ENCODE measurements at regions not wholly inside any gene's neighbourhood (a gene's known extent, or its start where the extent isn't known, plus 50 kb on each side); places are given as distances from the start of the nearest gene placed in this dataset.

DNA sequence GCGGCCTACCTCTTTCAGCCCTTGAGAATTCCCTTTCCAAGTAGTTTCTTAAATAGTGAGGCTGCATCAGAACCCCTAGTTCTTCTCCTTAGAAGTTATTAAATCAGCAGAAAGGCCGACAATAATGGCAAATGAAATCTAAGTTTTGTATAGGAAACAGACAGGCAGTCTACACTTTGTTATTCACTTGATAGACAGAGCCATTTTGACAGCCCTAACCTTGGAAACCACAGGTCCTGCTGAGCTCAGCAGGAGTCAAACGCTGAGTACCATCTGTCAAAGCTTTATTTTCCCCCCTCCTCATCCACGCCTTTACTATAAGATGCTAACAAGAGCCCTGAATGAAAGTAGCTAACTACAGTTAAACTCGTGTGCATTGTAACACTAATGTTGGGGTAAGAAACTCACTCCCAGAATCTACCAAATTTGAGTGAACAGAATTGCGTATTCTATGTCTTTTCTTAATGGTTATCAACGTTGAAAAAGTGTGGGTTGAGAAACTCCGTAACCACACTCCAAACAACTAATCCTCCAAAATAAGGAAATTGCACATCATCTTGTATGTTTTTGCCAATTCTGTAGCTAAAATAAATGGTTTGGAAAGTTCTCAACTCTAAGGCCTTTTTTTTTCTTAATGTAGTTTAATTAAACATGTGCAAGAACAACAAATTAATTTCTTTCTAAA lies 90.6 kb upstream of the EFEMP1 start:
- ChIA-PET CTCF (interaction anchor here (1.0 to 1.5 kb wide), 3 partner anchors 154 to 247 kb away, joined by 3 to 5 read pairs (median 4); no protein-coding TSS in a partner anchor), POLR2A (ENCODE audit: unreplicated experiment) (no interaction called here)
- in situ Hi-C loops (cut with MboI; ENCODE audit: low sequenced_read_pairs) (no loop called here), intact Hi-C loops (cut with micrococcal nuclease) (loop anchor here (5.0 kb wide), 1 partner anchor 118 kb away; no protein-coding TSS in a partner anchor), dilution Hi-C loops (cut with HindIII; ENCODE audit: low sequenced_read_pairs, unreplicated experiment) (loop anchor here (25.0 kb wide), 1 partner anchor 302 kb away; no protein-coding TSS in a partner anchor)
- Histone ChIP-seq H2BK20ac (ENCODE audit: low read depth, low read length) (no peak overlapping the region), H2BK5ac (ENCODE audit: low read depth, low read length, poor library complexity, severe bottlenecking) (no peak overlapping the region), H3K18ac (ENCODE audit: low read depth, low read length) (no peak overlapping the region), H3K4me2 (ENCODE audit: low read depth, low read length) (no peak overlapping the region), H3K4me3 (ENCODE audit: insufficient read depth, low read depth, low read length) (no peak overlapping the region), H2AFZ (replicated peaks; ENCODE audit: low read length, poor library complexity) (no peak overlapping the region), H4K20me1 (ENCODE audit: insufficient read depth, low read length) (no peaks in the 10 kb centered on the region), H4K8ac (ENCODE audit: low read depth in 2 of 2, low read length in 2 of 2) (no peak overlapping the region), H3K9me1 (ENCODE audit: insufficient read depth, low read length) (no peaks in the 10 kb centered on the region), H4K91ac (ENCODE audit: insufficient read depth, low read depth, low read length) (no peak overlapping the region), H3K4ac (ENCODE audit: low read depth, low read length) (no peak overlapping the region), H2BK120ac (ENCODE audit: low read depth, low read length) (no peak overlapping the region), H3K14ac (replicated peaks; ENCODE audit: low read depth, low read length) (no peak overlapping the region; the same call in 1 of the 2 replicates), H3K4me1 (ENCODE audit: control insufficient read depth, insufficient read depth, low read length) (no peaks in the 10 kb centered on the region), H3K9me3 (ENCODE audit: control insufficient read depth, insufficient read depth, low read length) (no peaks in the 10 kb centered on the region), H3K9ac (ENCODE audit: low read depth, low read length) (no peak overlapping the region), H2AK5ac (ENCODE audit: low read depth, low read length) (no peak overlapping the region), H3K23ac (ENCODE audit: low read depth, low read length) (no peak overlapping the region; the same call in 1 of the 2 replicates), H3K79me1 (ENCODE audit: low read depth in 1 of 2, low read length in 2 of 2) (no peaks in the 10 kb centered on the region), H2BK15ac (ENCODE audit: low read depth, low read length) (no peak overlapping the region), H4K5ac (ENCODE audit: low read depth, low read length) (no peak overlapping the region), H3K56ac (ENCODE audit: extremely low read depth, insufficient read depth, low read length) (no peak overlapping the region), H3K27me3 (ENCODE audit: control insufficient read depth, insufficient read depth, low read length) (peaks cover 11% of the 10 kb centered on the region), H2AK9ac (replicated peaks; ENCODE audit: low read depth, low read length, poor library complexity) (no peak overlapping the region), H3K36me3 (ENCODE audit: control insufficient read depth, insufficient read depth, low read length) (no peaks in the 10 kb centered on the region), H3K27ac (ENCODE audit: insufficient read depth, low read length) (no peak overlapping the region)
- BruUV-seq (replicated peaks): no TSS peak
- TF ChIP-seq MAZ (IDR thresholded peaks at IDR 0.05; ENCODE audit: borderline replicate concordance, low read depth, low read length) (no peak), CEBPB (IDR thresholded peaks at IDR 0.05; ENCODE audit: low read depth, low read length) (no peak), MAFK (IDR thresholded peaks at IDR 0.05; ENCODE audit: low read depth, low read length) (no peak), MXI1 (IDR thresholded peaks at IDR 0.05; ENCODE audit: borderline replicate concordance, low read depth, low read length) (no peak), NFE2L2 (IDR thresholded peaks at IDR 0.05; ENCODE audit: low read depth, low read length) (no peak), RAD21 (IDR thresholded peaks at IDR 0.05; ENCODE audit: low read length) (no peak), POLR2A (IDR thresholded peaks at IDR 0.05; ENCODE audit: low read depth, low read length) (no peak), RCOR1 (IDR thresholded peaks at IDR 0.05; ENCODE audit: insufficient replicate concordance, low read length) (no peak), SMC3 (IDR thresholded peaks at IDR 0.05; ENCODE audit: low read depth, low read length) (no peak), CHD1 (IDR thresholded peaks at IDR 0.05; ENCODE audit: low read depth, low read length) (no peak), BHLHE40 (IDR thresholded peaks at IDR 0.05; ENCODE audit: low read depth, low read length) (no peak), FOS (IDR thresholded peaks at IDR 0.05; ENCODE audit: low read depth, low read length) (no peak), RFX5 (IDR thresholded peaks at IDR 0.05; ENCODE audit: low read depth, low read length) (no peak)
- TF ChIP-seq, protein P1, sequence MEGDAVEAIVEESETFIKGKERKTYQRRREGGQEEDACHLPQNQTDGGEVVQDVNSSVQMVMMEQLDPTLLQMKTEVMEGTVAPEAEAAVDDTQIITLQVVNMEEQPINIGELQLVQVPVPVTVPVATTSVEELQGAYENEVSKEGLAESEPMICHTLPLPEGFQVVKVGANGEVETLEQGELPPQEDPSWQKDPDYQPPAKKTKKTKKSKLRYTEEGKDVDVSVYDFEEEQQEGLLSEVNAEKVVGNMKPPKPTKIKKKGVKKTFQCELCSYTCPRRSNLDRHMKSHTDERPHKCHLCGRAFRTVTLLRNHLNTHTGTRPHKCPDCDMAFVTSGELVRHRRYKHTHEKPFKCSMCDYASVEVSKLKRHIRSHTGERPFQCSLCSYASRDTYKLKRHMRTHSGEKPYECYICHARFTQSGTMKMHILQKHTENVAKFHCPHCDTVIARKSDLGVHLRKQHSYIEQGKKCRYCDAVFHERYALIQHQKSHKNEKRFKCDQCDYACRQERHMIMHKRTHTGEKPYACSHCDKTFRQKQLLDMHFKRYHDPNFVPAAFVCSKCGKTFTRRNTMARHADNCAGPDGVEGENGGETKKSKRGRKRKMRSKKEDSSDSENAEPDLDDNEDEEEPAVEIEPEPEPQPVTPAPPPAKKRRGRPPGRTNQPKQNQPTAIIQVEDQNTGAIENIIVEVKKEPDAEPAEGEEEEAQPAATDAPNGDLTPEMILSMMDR (conservative IDR thresholded peaks at IDR 0.05; ENCODE audit: low read depth, low read length): no peak
- TF ChIP-seq, protein P2, sequence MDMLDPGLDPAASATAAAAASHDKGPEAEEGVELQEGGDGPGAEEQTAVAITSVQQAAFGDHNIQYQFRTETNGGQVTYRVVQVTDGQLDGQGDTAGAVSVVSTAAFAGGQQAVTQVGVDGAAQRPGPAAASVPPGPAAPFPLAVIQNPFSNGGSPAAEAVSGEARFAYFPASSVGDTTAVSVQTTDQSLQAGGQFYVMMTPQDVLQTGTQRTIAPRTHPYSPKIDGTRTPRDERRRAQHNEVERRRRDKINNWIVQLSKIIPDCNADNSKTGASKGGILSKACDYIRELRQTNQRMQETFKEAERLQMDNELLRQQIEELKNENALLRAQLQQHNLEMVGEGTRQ (IDR thresholded peaks at IDR 0.05; ENCODE audit: low read depth, low read length): no peak
- TF ChIP-seq, protein P3, sequence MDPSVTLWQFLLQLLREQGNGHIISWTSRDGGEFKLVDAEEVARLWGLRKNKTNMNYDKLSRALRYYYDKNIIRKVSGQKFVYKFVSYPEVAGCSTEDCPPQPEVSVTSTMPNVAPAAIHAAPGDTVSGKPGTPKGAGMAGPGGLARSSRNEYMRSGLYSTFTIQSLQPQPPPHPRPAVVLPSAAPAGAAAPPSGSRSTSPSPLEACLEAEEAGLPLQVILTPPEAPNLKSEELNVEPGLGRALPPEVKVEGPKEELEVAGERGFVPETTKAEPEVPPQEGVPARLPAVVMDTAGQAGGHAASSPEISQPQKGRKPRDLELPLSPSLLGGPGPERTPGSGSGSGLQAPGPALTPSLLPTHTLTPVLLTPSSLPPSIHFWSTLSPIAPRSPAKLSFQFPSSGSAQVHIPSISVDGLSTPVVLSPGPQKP (IDR thresholded peaks at IDR 0.05; ENCODE audit: borderline replicate concordance, low read depth, low read length): no peak
- ATAC-seq (ENCODE audit: low read depth) (no peak), DNase-seq (no peak)
- no CpG with 5 or more reads among the region's 8 CpGs for WGBS, 2 experiments (ENCODE audit: extremely low coverage in 2 of 2, insufficient read length in 1 of 2)

Data from IMR-90 (cell line).